SU-DHL-6 (cell line): ENCODE measurements at regions not wholly inside any gene's neighbourhood (a gene's known extent, or its start where the extent isn't known, plus 50 kb on each side); places are given as distances from the start of the nearest gene placed in this dataset.
"Not testable (repeated sequence)": the region's sequence is repeated elsewhere in the genome, so short reads cannot be mapped to it uniquely, and the experiment has no call there.

ENCODE experiments used
- H2AFZ ChIP-seq: fragments of 200-600 bp; sonication (generic); 2 replicates; pipeline ENCODE4 v1.6.1; 2014; ENCODE audit warnings: low read depth, mild to moderate bottlenecking, moderate library complexity, mixed read lengths, antibody characterized with exemption, low read length; ENCODE audit not compliant: severe bottlenecking
- H3F3A ChIP-seq: fragments of 200-600 bp; shearing (Covaris generic); 2 replicates; pipeline ENCODE4 v1.6.0; 2016; ENCODE audit warnings: antibody characterized with exemption, mild to moderate bottlenecking; ENCODE audit not compliant: insufficient read depth
- H3K27ac ChIP-seq: fragments of 200-600 bp; sonication (generic); 2 replicates; pipeline ENCODE4 v1.5.1; 2016; ENCODE audit warnings: low read depth, mild to moderate bottlenecking, low read length, moderate library complexity, mixed read lengths
- H3K27me3 ChIP-seq: fragments of 200-600 bp; sonication (generic), shearing (Covaris generic); 2 replicates; pipeline ENCODE4 v1.6.0; 2014; ENCODE audit warnings: mild to moderate bottlenecking, low read length
- H3K36me3 ChIP-seq: fragments of 200-600 bp; sonication (generic); 2 replicates; pipeline ENCODE4 v1.6.1; 2014; ENCODE audit warnings: mild to moderate bottlenecking, low read length, mixed read lengths
- H3K4me2 ChIP-seq: fragments of 300-600, 200-600 bp; shearing (Covaris generic), sonication (generic); 2 replicates; pipeline ENCODE4 v1.6.0; 2014; ENCODE audit warnings: low read length, low read depth, mild to moderate bottlenecking; ENCODE audit not compliant: poor library complexity, severe bottlenecking
- H3K4me3 ChIP-seq: fragments of 200-600 bp; sonication (generic); 2 replicates; pipeline ENCODE4 v1.5.1; 2014; ENCODE audit warnings: antibody characterized with exemption, low read length, mild to moderate bottlenecking, mixed read lengths; ENCODE audit not compliant: insufficient read depth, poor library complexity, severe bottlenecking
- H3K79me2 ChIP-seq: fragments of 200-600 bp; sonication (generic); 2 replicates; pipeline ENCODE4 v1.6.1; 2014; ENCODE audit warnings: mild to moderate bottlenecking, low read length, moderate library complexity; ENCODE audit not compliant: insufficient read depth
- H3K9ac ChIP-seq: fragments of 200-600 bp; sonication (generic); 2 replicates; pipeline ENCODE4 v1.7.0; 2014; ENCODE audit warnings: mild to moderate bottlenecking, low read length
- H3K9me2 ChIP-seq: fragments of 200-600 bp; sonication (generic); replicated peaks from 2 replicates; pipeline ENCODE4 v1.6.1; 2014; ENCODE audit warnings: low read length; ENCODE audit not compliant: insufficient read depth
- H3K9me3 ChIP-seq: fragments of 200-600 bp; sonication (generic); 2 replicates; pipeline ENCODE4 v1.6.1; 2014; ENCODE audit warnings: low read length, mixed read lengths; ENCODE audit not compliant: insufficient read depth
- H4K20me1 ChIP-seq: fragments of 200-600 bp; sonication (generic); 2 replicates; pipeline ENCODE4 v1.6.1; 2014; ENCODE audit warnings: low read depth, mild to moderate bottlenecking, antibody characterized with exemption, low read length, moderate library complexity, mixed read lengths
- EZH2phosphoT487 ChIP-seq: fragments of 200-600 bp; sonication (generic), shearing (Covaris generic); conservative IDR thresholded peaks from 2 replicates; pipeline ENCODE4 v1.6.1; 2018; ENCODE audit warnings: mild to moderate bottlenecking, antibody characterized with exemption, low read length, moderate library complexity, mixed read lengths
- TF ChIP-seq, protein P1 (sequence below): fragments of 200-600 bp; sonication (generic); IDR thresholded peaks from one replicate; pipeline ENCODE4 v1.5.1; 2017; ENCODE audit warnings: antibody characterized with exemption, mild to moderate bottlenecking, low read length, moderate library complexity; ENCODE audit not compliant: insufficient read depth, poor library complexity, severe bottlenecking

DNA sequence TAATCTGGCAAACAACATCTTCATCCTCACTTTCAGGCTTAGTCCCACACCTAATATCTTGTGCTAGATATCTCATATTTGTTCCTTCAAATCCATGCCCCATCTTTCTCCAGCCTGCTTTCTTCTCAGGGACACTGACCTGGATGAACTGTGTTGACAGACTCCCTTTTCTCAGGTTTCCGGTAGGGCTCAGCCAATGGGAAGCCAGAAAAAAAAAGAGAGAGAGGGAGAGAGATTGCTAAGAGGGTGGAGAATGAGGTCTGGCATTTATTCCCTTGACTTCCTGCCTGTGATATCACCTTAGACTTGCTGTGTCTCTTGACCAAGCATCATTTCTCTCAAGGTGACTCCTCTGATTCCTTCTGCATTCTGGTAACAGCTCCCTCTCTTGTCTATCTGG, 145.6 kb upstream of the ABI3BP start:
- Histone ChIP-seq H3K9me2 (no peaks in the 10 kb centered on the region), H3K4me3 (no peak overlapping the region), H4K20me1 (no peaks in the 10 kb centered on the region), H3K9ac (no peak overlapping the region), H3K79me2 (no peaks in the 10 kb centered on the region), H3K27ac (no peak overlapping the region), H2AFZ (no peak overlapping the region), H3K4me2 (no peak overlapping the region), H3K9me3 (no peaks in the 10 kb centered on the region), H3K27me3 (no peaks in the 10 kb centered on the region), H3F3A (no peaks in the 10 kb centered on the region), H3K36me3 (no peaks in the 10 kb centered on the region)
- TF ChIP-seq, protein P1, sequence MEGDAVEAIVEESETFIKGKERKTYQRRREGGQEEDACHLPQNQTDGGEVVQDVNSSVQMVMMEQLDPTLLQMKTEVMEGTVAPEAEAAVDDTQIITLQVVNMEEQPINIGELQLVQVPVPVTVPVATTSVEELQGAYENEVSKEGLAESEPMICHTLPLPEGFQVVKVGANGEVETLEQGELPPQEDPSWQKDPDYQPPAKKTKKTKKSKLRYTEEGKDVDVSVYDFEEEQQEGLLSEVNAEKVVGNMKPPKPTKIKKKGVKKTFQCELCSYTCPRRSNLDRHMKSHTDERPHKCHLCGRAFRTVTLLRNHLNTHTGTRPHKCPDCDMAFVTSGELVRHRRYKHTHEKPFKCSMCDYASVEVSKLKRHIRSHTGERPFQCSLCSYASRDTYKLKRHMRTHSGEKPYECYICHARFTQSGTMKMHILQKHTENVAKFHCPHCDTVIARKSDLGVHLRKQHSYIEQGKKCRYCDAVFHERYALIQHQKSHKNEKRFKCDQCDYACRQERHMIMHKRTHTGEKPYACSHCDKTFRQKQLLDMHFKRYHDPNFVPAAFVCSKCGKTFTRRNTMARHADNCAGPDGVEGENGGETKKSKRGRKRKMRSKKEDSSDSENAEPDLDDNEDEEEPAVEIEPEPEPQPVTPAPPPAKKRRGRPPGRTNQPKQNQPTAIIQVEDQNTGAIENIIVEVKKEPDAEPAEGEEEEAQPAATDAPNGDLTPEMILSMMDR = no peak
- no peak for TF ChIP-seq EZH2phosphoT487

DNA sequence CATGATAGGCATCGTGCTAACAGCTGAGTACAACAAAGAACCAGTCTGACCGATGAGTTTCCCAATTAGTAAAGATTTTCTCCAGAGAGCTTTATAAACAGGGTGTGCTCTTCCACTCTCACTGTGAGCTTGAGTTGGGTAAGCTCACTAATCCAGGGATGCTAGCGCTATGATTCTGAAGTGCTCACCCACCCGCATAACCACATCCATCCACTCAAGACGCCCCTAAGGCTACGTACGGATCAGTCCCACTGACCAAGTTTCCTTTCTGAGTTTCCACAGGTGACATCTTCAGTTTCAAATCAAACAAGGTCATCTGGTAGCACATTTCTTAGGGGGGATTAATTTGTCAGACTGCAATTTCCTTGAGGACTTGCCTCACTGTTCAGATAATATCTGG, 141.1 kb upstream of the ABI3BP start:
- Histone ChIP-seq H3K4me2 (no peak overlapping the region), H3K9ac (no peak overlapping the region), H2AFZ (no peak overlapping the region), H3K4me3 (no peak overlapping the region), H4K20me1 (no peaks in the 10 kb centered on the region), H3K9me3 (no peaks in the 10 kb centered on the region), H3K27ac (no peak overlapping the region), H3K36me3 (no peaks in the 10 kb centered on the region), H3K27me3 (no peaks in the 10 kb centered on the region), H3K79me2 (no peaks in the 10 kb centered on the region), H3F3A (no peaks in the 10 kb centered on the region), H3K9me2 (no peaks in the 10 kb centered on the region)
- TF ChIP-seq, protein P1 = no peak
- no peak for TF ChIP-seq EZH2phosphoT487

DNA sequence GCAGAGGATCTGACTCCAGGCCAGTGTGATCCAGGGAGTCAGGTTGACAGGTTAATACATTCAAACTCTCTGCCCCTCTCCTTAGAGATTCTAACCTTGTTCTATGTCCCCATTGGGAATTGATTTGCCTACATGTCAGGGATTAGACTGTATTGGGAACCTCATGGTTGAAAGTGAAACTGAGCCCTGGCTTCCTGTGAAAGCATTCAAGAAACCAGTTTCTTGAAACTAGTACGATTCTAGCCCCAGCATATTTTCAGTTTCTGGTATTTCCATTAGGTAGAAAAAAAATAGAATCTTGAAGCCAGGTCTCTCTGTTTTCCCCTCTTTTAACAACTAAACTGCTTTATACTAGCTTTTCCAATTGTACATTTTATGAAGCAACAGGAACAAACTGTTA, 140.4 kb upstream of the ABI3BP start:
- Histone ChIP-seq H3K27ac (no peak overlapping the region), H2AFZ (no peak overlapping the region), H3K4me2 (no peak overlapping the region)

DNA sequence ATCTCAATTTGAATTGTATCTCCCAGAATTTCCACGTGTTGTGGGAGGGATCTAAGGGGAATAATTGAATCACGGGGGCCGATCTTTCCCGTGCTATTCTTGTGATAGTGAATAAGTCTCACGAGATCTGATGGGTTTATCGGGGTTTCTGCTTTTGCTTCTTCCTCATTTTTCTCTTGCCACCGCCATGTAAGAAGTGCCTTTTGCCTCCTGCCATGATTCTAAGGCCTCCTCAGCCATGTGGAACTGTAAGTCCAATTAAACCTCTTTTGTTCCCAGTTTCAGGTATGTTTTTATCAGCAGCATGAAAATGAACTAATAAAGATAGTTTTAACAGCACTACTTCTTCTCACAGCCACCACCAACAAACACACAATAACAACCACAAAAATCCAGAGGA, 140.0 kb upstream of the ABI3BP start:
- not testable (repeated sequence) for H3K36me3 ChIP-seq, H4K20me1 ChIP-seq, H3K4me2 ChIP-seq, H3K9ac ChIP-seq, H2AFZ ChIP-seq, H3K27me3 ChIP-seq, H3F3A ChIP-seq, H3K9me3 ChIP-seq, H3K79me2 ChIP-seq, H3K27ac ChIP-seq, H3K4me3 ChIP-seq, H3K9me2 ChIP-seq

More for the DNA sequence above, 140.4 kb upstream of the ABI3BP start:
- H3K9me2 ChIP-seq = no peaks in the 10 kb centered on the region
- no peak overlapping the region for H3K4me3 ChIP-seq
- no peaks in the 10 kb centered on the region for H3K36me3 ChIP-seq
- H4K20me1 ChIP-seq = no peaks in the 10 kb centered on the region
- H3K9me3 ChIP-seq = no peaks in the 10 kb centered on the region
- no peak overlapping the region for H3K9ac ChIP-seq
- H3K79me2 ChIP-seq = no peaks in the 10 kb centered on the region
- no peaks in the 10 kb centered on the region for H3F3A ChIP-seq
- H3K27me3 ChIP-seq = no peaks in the 10 kb centered on the region
- TF ChIP-seq, protein P1 = no peak
- TF ChIP-seq EZH2phosphoT487 = no peak
